K562 (cell line): ENCODE measurements at regions not wholly inside any gene's neighbourhood (a gene's known extent, or its start where the extent isn't known, plus 50 kb on each side); places are given as distances from the start of the nearest gene placed in this dataset.

Source experiments
- ATAC-seq: fragments of 200-7000 bp; cut with Tn5 transposase; 3 replicates; pipeline ENCODE4 v1.9.1; 2020; ENCODE audit warnings: moderate library complexity
- BruUV-seq: library from RNA; stranded (reverse); fragments of 400-500 nt; replicated peaks from 2 replicates; lab custom pipeline; 2021; lab: Mats Ljungman, UMichigan
- CTCF ChIA-PET: fragments of 300-600 bp; formaldehyde crosslinking; extraction: SDS; loops from one replicate; lab custom pipeline; 2021; ENCODE audit warnings: low intra/inter-chr PET ratio; lab: Yijun Ruan, JAX
- POLR2A ChIA-PET: fragments of 300-600, 350-650 bp; sonication (Branson Sonifier 250); formaldehyde crosslinking; extraction: SDS; loops from one replicate; lab custom pipeline; 2021; ENCODE audit warnings: antibody characterized with exemption, inconsistent platforms; lab: Yijun Ruan, JAX
- DNase-seq, 4 experiments: peaks; one replicate each; pipeline versions ENCODE4 v3.0.0 to v3.0.0-alpha.2; 2011 to 2018; ENCODE audit warnings: low spot score in 3 of 4, mixed read lengths in 3 of 4; ENCODE audit errors: extremely low read depth in 1 of 4
- FAIRE-seq: peaks from 2 replicates; lab custom pipeline; 2011; peaks lifted over from hg19 to GRCh38; lab: Jason Lieb, UNC
- H2AFZ ChIP-seq: 2 replicates; pipeline ENCODE4 v1.6.0; 2011; ENCODE audit warnings: low read depth, low read length, control low read depth, inconsistent platforms
- H3K27ac ChIP-seq: fragments of 200-600 bp; 3 replicates; pipeline ENCODE4 v1.8.0; 2011; ENCODE audit warnings: low read depth, mild to moderate bottlenecking, control low read depth, inconsistent platforms, low read length, moderate library complexity, mixed read lengths; ENCODE audit errors: extremely low read depth
- H3K27me3 ChIP-seq, 2 experiments: fragments of 300-600 bp in 1 of 2; 2 replicates in 1 of 2; 3 replicates in 1 of 2; pipeline versions ENCODE4 v1.6.0 to v1.8.0; 2011; ENCODE audit warnings: inconsistent platforms in 2 of 2, low read length in 2 of 2, mild to moderate bottlenecking in 1 of 2, mixed read lengths in 1 of 2, moderate library complexity in 1 of 2; ENCODE audit not compliant: control insufficient read depth in 2 of 2, insufficient read depth in 2 of 2
- H3K36me3 ChIP-seq: fragments of 300-600 bp; 3 replicates; pipeline ENCODE4 v1.8.0; 2011; ENCODE audit warnings: mild to moderate bottlenecking, low read length, inconsistent platforms; ENCODE audit not compliant: control insufficient read depth, insufficient read depth
- H3K4me1 ChIP-seq, 2 experiments: fragments of 200-600 bp in 1 of 2; replicated peaks in 1 of 2; 2 replicates in 1 of 2; 3 replicates in 1 of 2; pipeline versions ENCODE4 v1.5.1 to v1.8.0; 2011; ENCODE audit warnings: inconsistent platforms in 2 of 2, low read length in 2 of 2, mild to moderate bottlenecking in 1 of 2, mixed read lengths in 1 of 2, moderate library complexity in 1 of 2; ENCODE audit not compliant: control insufficient read depth in 2 of 2, insufficient read depth in 2 of 2
- H3K4me2 ChIP-seq: 2 replicates; pipeline ENCODE4 v1.6.1; 2011; ENCODE audit warnings: low read length, control low read depth, inconsistent platforms, mixed read lengths; ENCODE audit not compliant: insufficient read depth
- H3K4me3 ChIP-seq: fragments of 200-600 bp; sonication (generic), shearing (Covaris generic); 2 replicates; pipeline ENCODE4 v1.5.1; 2016; ENCODE audit warnings: control low read depth, inconsistent platforms
- H3K79me2 ChIP-seq: fragments of 200-600 bp; 3 replicates; pipeline ENCODE4 v1.8.0; 2011; ENCODE audit warnings: low read length, inconsistent platforms; ENCODE audit not compliant: control insufficient read depth, insufficient read depth
- H3K9ac ChIP-seq, 2 experiments: 2 replicates each; pipeline versions ENCODE4 v1.6.0 to v1.6.1; 2011; ENCODE audit warnings: low read depth in 2 of 2, low read length in 2 of 2, control low read depth in 1 of 2, inconsistent platforms in 1 of 2, mild to moderate bottlenecking in 1 of 2, mixed read lengths in 1 of 2; ENCODE audit not compliant: insufficient read depth in 1 of 2
- H3K9me1 ChIP-seq: one replicate; pipeline ENCODE4 v1.6.0; 2011; ENCODE audit warnings: inconsistent platforms, mild to moderate bottlenecking, low read length, moderate library complexity; ENCODE audit not compliant: control insufficient read depth, insufficient read depth
- H3K9me3 ChIP-seq: replicated peaks from 2 replicates; pipeline ENCODE4 v1.5.1; 2011; ENCODE audit warnings: low read depth, low read length, inconsistent platforms; ENCODE audit not compliant: control insufficient read depth, insufficient read depth
- H4K20me1 ChIP-seq: replicated peaks from 2 replicates; pipeline ENCODE4 v1.6.1; 2011; ENCODE audit warnings: low read length, inconsistent platforms, mixed read lengths; ENCODE audit not compliant: control insufficient read depth, insufficient read depth
- EP300 ChIP-seq: IDR thresholded peaks from 2 replicates; pipeline ENCODE4 v1.6.1; 2012; ENCODE audit warnings: low read length, improper control_type of control experiment
- ETV5 ChIP-seq: sonication (generic); formaldehyde crosslinking; IDR thresholded peaks from 2 replicates; pipeline ENCODE4 v1.4.0; 2020; ENCODE audit warnings: low read depth, mild to moderate bottlenecking, missing genetic modification reagents
- EWSR1 ChIP-seq: fragments of 450-650 bp; IDR thresholded peaks from 2 replicates; pipeline ENCODE4 v1.6.1; 2018; ENCODE audit warnings: borderline replicate concordance, mild to moderate bottlenecking, low read depth, moderate library complexity; ENCODE audit not compliant: partially characterized antibody
- HDAC3 ChIP-seq: fragments of 450-650 bp; IDR thresholded peaks from 2 replicates; pipeline ENCODE4 v1.6.1; 2018; ENCODE audit warnings: borderline replicate concordance, mild to moderate bottlenecking, moderate library complexity; ENCODE audit not compliant: partially characterized antibody
- HDGF ChIP-seq: fragments of 450-650 bp; IDR thresholded peaks from 2 replicates; pipeline ENCODE4 v1.6.1; 2016
- NFE2 ChIP-seq: IDR thresholded peaks from 2 replicates; pipeline ENCODE4 v1.6.1; 2014; ENCODE audit warnings: antibody characterized with exemption, low read depth
- PTTG1 ChIP-seq: fragments of 450-650 bp; IDR thresholded peaks from 2 replicates; pipeline ENCODE4 v1.6.1; 2016; ENCODE audit warnings: low read depth, mild to moderate bottlenecking, missing genetic modification characterization, missing compliant biosample characterization
- RNF2 ChIP-seq: sonication (generic); IDR thresholded peaks from 2 replicates; pipeline ENCODE4 v1.6.1; 2016
- STAT5B ChIP-seq: fragments of 250-450 bp; sonication (Bioruptor Pico); IDR thresholded peaks from 2 replicates; pipeline ENCODE4 v1.8.0; 2021; ENCODE audit warnings: mild to moderate bottlenecking, inconsistent platforms
- TAF1 ChIP-seq: IDR thresholded peaks from 2 replicates; pipeline ENCODE4 v1.6.1; 2011; ENCODE audit warnings: mild to moderate bottlenecking, low read length, moderate library complexity; ENCODE audit not compliant: insufficient read depth, control insufficient read depth, severe bottlenecking; ENCODE audit errors: extremely low read depth
- ZNF592 ChIP-seq: fragments of 450-650 bp; IDR thresholded peaks from 2 replicates; pipeline ENCODE4 v1.6.1; 2017; ENCODE audit warnings: antibody characterized with exemption, mild to moderate bottlenecking
- ZNF778 ChIP-seq: fragments of 450-650 bp; formaldehyde crosslinking; IDR thresholded peaks from 2 replicates; pipeline ENCODE4 v1.4.0; 2020; ENCODE audit warnings: mild to moderate bottlenecking, moderate library complexity
- WGBS: fragments of 100-300 bp; shearing (Covaris generic); methylation state at CpG from one replicate; pipeline ENCODE4 v1.1.6; 2016; ENCODE audit warnings: low coverage, mixed read lengths; ENCODE audit not compliant: insufficient coverage; ENCODE audit errors: missing lambda C conversion rate; 5-methylcytosine and 5-hydroxymethylcytosine counted together
- in situ Hi-C: fragments of 300-500 bp; cut with MboI; formaldehyde crosslinking; loops from 4 replicates; pipeline ENCODE4 v1.15.0; 2018; ENCODE audit warnings: inconsistent platforms, mixed read lengths
- intact Hi-C: fragments of 100-400 bp; cut with micrococcal nuclease; formaldehyde crosslinking; loops from 2 replicates; pipeline ENCODE4 v1.14.2; 2022
- TF ChIP-seq, protein P1 (sequence below): IDR thresholded peaks from 2 replicates; pipeline ENCODE4 v1.6.1; 2012; ENCODE audit warnings: low read depth, low read length, improper control_type of control experiment, borderline replicate concordance

- Histone ChIP-seq H3K4me3 (no peak overlapping the region), H3K9me3 (no peaks in the 10 kb centered on the region), H2AFZ (no peak overlapping the region), H3K27ac (no peak overlapping the region), H3K4me1 (no peaks in the 10 kb centered on the region), H3K4me2 (no peak overlapping the region), H3K79me2 (no peaks in the 10 kb centered on the region), H3K9ac (no peak overlapping the region)
- intact Hi-C loops, result no loop called here
- CTCF ChIA-PET, result no interaction called here
- WGBS, result 0% methylated on average over 2 of the region's 2 CpGs
- DNase-seq (no peak), FAIRE-seq (no peak)
- BruUV-seq, result no TSS peak
- TF ChIP-seq EWSR1, result no peak
- no peak for TF ChIP-seq STAT5B (CRISPR knock-in tag)
- no peak for TF ChIP-seq TAF1
- TF ChIP-seq NFE2, result no peak
- no peak for TF ChIP-seq HDAC3
- TF ChIP-seq RNF2, result no peak
- no peak for TF ChIP-seq ZNF592
- no peak for TF ChIP-seq HDGF
- TF ChIP-seq ZNF778 (CRISPR knock-in tag), result no peak
- TF ChIP-seq ETV5 (CRISPR knock-in tag), result no peak
- TF ChIP-seq, protein P1, sequence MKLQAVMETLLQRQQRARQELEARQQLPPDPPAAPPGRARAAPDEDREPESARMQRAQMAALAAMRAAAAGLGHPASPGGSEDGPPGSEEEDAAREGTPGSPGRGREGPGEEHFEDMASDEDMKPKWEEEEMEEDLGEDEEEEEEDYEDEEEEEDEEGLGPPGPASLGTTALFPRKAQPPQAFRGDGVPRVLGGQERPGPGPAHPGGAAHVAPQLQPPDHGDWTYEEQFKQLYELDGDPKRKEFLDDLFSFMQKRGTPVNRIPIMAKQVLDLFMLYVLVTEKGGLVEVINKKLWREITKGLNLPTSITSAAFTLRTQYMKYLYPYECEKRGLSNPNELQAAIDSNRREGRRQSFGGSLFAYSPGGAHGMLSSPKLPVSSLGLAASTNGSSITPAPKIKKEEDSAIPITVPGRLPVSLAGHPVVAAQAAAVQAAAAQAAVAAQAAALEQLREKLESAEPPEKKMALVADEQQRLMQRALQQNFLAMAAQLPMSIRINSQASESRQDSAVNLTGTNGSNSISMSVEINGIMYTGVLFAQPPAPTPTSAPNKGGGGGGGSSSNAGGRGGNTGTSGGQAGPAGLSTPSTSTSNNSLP, result no peak
- TF ChIP-seq PTTG1 (tag), result no peak
- TF ChIP-seq EP300, result no peak
- TF ChIP-seq, all 486 proteins: peak for 0
- Histone ChIP-seq H3K9me1 (no peaks in the 10 kb centered on the region), H3K36me3 (no peaks in the 10 kb centered on the region), H4K20me1 (no peaks in the 10 kb centered on the region), H3K27me3 (no peaks in the 10 kb centered on the region)
- POLR2A ChIA-PET, result no interaction called here
- in situ Hi-C loops, result no loop called here
- no peak for ATAC-seq
Measured at GRCh38 chr13:65470781-65471180, 1759.4 kb downstream of the PCDH9 start.
